A549 (cell line): ENCODE measurements at regions not wholly inside any gene's neighbourhood (a gene's known extent, or its start where the extent isn't known, plus 50 kb on each side); places are given as distances from the start of the nearest gene placed in this dataset.

Experiments
- ATAC-seq, 2 experiments: fragments of 200-7000 bp in 1 of 2; fragments of >200 bp in 1 of 2; cut with Nextera tagmentation in 1 of 2; cut with Tn5 transposase in 1 of 2; 3 replicates each; pipeline versions ENCODE4 v1.8.0 to v1.9.1; 2018 to 2020; ENCODE audit warnings: mild to moderate bottlenecking in 1 of 2, moderate library complexity in 1 of 2
- CTCF ChIA-PET: fragments of 300-600 bp; sonication (Branson Sonifier 250); formaldehyde crosslinking; extraction: SDS; loops from one replicate; lab custom pipeline; 2021; ENCODE audit warnings: antibody characterized with exemption, inconsistent platforms; lab: Yijun Ruan, JAX
- POLR2A ChIA-PET: fragments of 350-600 bp; formaldehyde crosslinking; extraction: SDS; loops from one replicate; lab custom pipeline; 2021; ENCODE audit warnings: antibody characterized with exemption, inconsistent platforms; lab: Yijun Ruan, JAX
- DNase-seq, 2 experiments: peaks; one replicate each; pipeline versions ENCODE4 v3.0.0 to v3.0.0-alpha.2; 2011 to 2016; ENCODE audit warnings: low read depth in 1 of 2, low spot score in 1 of 2
- FAIRE-seq: peaks from 2 replicates; lab custom pipeline; 2011; peaks lifted over from hg19 to GRCh38; lab: Jason Lieb, UNC
- H3K27ac ChIP-seq, 2 experiments: fragments of >200 bp; sonication (Bioruptor Twin); formaldehyde crosslinking; 3 replicates each; pipeline ENCODE4 v1.5.1; 2016 to 2017
- H3K4me1 ChIP-seq: fragments of >200 bp; sonication (Bioruptor Twin); formaldehyde crosslinking; 3 replicates; pipeline ENCODE4 v1.6.1; 2016
- H3K4me2 ChIP-seq: fragments of >200 bp; sonication (Bioruptor Twin); formaldehyde crosslinking; 3 replicates; pipeline ENCODE4 v1.6.1; 2016
- H3K4me3 ChIP-seq: fragments of >200 bp; sonication (Bioruptor Twin); formaldehyde crosslinking; 3 replicates; pipeline ENCODE4 v1.5.1; 2016
- H3K9me3 ChIP-seq: fragments of >200 bp; sonication (Bioruptor Twin); formaldehyde crosslinking; 3 replicates; pipeline ENCODE4 v1.6.1; 2016
- CEBPB ChIP-seq, 2 experiments: fragments of >200 bp in 1 of 2; sonication (Bioruptor Twin) in 1 of 2; formaldehyde crosslinking in 1 of 2; IDR thresholded peaks; 2 replicates each; pipeline ENCODE4 v1.6.1; 2012 to 2016
- CHD4 ChIP-seq: fragments of 200-600 bp; sonication (generic); IDR thresholded peaks from 2 replicates; pipeline ENCODE4 v1.6.1; 2016; ENCODE audit warnings: antibody characterized with exemption, mild to moderate bottlenecking, borderline replicate concordance
- E2F6 ChIP-seq: IDR thresholded peaks from 2 replicates; pipeline ENCODE4 v1.6.1; 2012; ENCODE audit warnings: low read depth, borderline replicate concordance
- EP300 ChIP-seq, 2 experiments: fragments of >200 bp; sonication (Bioruptor Twin); formaldehyde crosslinking; IDR thresholded peaks; 2 replicates in 1 of 2; 3 replicates in 1 of 2; pipeline ENCODE4 v1.6.1; 2016 to 2017
- FOSB ChIP-seq: fragments of 250-450 bp; sonication (Bioruptor Pico); IDR thresholded peaks from 2 replicates; pipeline ENCODE4 v1.5.0; 2020; ENCODE audit warnings: mild to moderate bottlenecking, moderate library complexity
- FOXS1 ChIP-seq: fragments of 250-450 bp; sonication (Bioruptor Pico); IDR thresholded peaks from 2 replicates; pipeline ENCODE4 v1.5.0; 2020; ENCODE audit warnings: mild to moderate bottlenecking, moderate library complexity
- GATA3 ChIP-seq: IDR thresholded peaks from 2 replicates; pipeline ENCODE4 v1.6.1; 2012; ENCODE audit warnings: borderline replicate concordance
- HMGXB4 ChIP-seq: fragments of 250-450 bp; sonication (Bioruptor Pico); IDR thresholded peaks from 2 replicates; pipeline ENCODE4 v1.5.0; 2021; ENCODE audit warnings: mild to moderate bottlenecking, moderate library complexity, borderline replicate concordance
- HOXB13 ChIP-seq: fragments of 250-450 bp; sonication (Bioruptor Pico); IDR thresholded peaks from 2 replicates; pipeline ENCODE4 v1.5.0; 2020; ENCODE audit warnings: low read depth, mild to moderate bottlenecking, moderate library complexity
- HOXB5 ChIP-seq: fragments of 250-450 bp; sonication (Bioruptor Pico); IDR thresholded peaks from 2 replicates; pipeline ENCODE4 v1.5.0; 2020; ENCODE audit warnings: mild to moderate bottlenecking, moderate library complexity
- NR3C1 ChIP-seq: fragments of >200 bp; sonication (Bioruptor Twin); formaldehyde crosslinking; IDR thresholded peaks from 3 replicates; pipeline ENCODE4 v1.6.1; 2017
- PHF8 ChIP-seq: fragments of 200-600 bp; sonication (generic); IDR thresholded peaks from 2 replicates; pipeline ENCODE4 v1.6.1; 2016; ENCODE audit warnings: low read depth, mild to moderate bottlenecking, antibody characterized with exemption, moderate library complexity, borderline replicate concordance
- POLR2AphosphoS2 ChIP-seq: conservative IDR thresholded peaks from 2 replicates; pipeline ENCODE4 v1.6.1; 2012; ENCODE audit warnings: low read length, improper control_type of control experiment, inconsistent platforms
- RARB ChIP-seq: fragments of 250-450 bp; sonication (Bioruptor Pico); IDR thresholded peaks from 2 replicates; pipeline ENCODE4 v1.8.0; 2021; ENCODE audit warnings: mild to moderate bottlenecking, moderate library complexity
- RFX5 ChIP-seq: fragments of 450-650 bp; IDR thresholded peaks from 2 replicates; pipeline ENCODE4 v1.7.1; 2014; ENCODE audit warnings: antibody characterized with exemption, mild to moderate bottlenecking, moderate library complexity
- RNF2 ChIP-seq: fragments of 200-600 bp; sonication (generic); IDR thresholded peaks from 2 replicates; pipeline ENCODE4 v1.6.1; 2016; ENCODE audit warnings: low read depth, mild to moderate bottlenecking, antibody characterized with exemption, moderate library complexity, borderline replicate concordance
- TFCP2L1 ChIP-seq: fragments of 250-450 bp; sonication (Bioruptor Pico); IDR thresholded peaks from 2 replicates; pipeline ENCODE4 v1.5.0; 2021; ENCODE audit warnings: mild to moderate bottlenecking
- USF2 ChIP-seq: fragments of 450-650 bp; IDR thresholded peaks from 2 replicates; pipeline ENCODE4 v1.6.1; 2014; ENCODE audit warnings: antibody characterized with exemption
- WGBS: methylation state at CpG from one replicate; pipeline ENCODE4 v1.1.6; 2017; ENCODE audit errors: missing lambda C conversion rate; 5-methylcytosine and 5-hydroxymethylcytosine counted together
- TF ChIP-seq, protein P1 (sequence below): fragments of >200 bp; sonication (Bioruptor Twin); formaldehyde crosslinking; IDR thresholded peaks from 3 replicates; pipeline ENCODE4 v1.6.1; 2016

DNA sequence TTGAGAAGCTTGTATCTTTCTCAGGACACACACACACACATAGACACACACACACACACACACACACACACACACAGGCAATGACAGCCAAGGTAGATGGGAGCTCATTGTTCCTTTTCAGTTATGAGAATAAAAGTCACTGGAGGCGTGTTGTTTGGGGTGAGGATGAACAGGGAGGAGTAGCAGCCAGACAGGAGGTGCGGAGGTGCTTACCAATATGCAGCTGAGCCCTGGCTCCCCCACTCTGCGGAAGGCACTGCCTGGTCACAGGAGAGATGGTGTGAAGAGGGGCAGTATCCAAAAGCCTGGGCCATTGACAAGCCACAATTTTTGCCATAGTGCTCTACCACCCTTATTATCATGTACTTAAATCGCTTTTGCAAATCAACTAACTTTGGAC, 77.4 kb downstream of the CBLN1 start:
- WGBS = 3% methylated on average over 4 of the region's 4 CpGs
- Histone ChIP-seq H3K4me2 (no peak overlapping the region), H3K4me3 (no peak overlapping the region), H3K9me3 (no peaks in the 10 kb centered on the region), H3K4me1 (no peaks in the 10 kb centered on the region), H3K27ac (no peak overlapping the region)
- TF ChIP-seq TFCP2L1 = no peak
- TF ChIP-seq RNF2 = no peak
- no peak for TF ChIP-seq EP300 (IDR thresholded peaks at IDR 0.05)
- TF ChIP-seq HOXB5 (CRISPR knock-in tag) = no peak
- no peak for TF ChIP-seq FOSB (CRISPR knock-in tag)
- TF ChIP-seq PHF8 = no peak
- TF ChIP-seq FOXS1 (CRISPR knock-in tag) = no peak
- FAIRE-seq = no peak
- ATAC-seq = no peak
- no peak for DNase-seq
- CTCF ChIA-PET = no interaction called here
- POLR2A ChIA-PET = no interaction called here

- no peak overlapping the region for H3K4me3 ChIP-seq
- POLR2A ChIA-PET = no interaction called here
- no peak for DNase-seq
- TF ChIP-seq GATA3 = no peak
- no peak for TF ChIP-seq HMGXB4 (CRISPR knock-in tag)
- TF ChIP-seq RARB (CRISPR knock-in tag) = no peak
- TF ChIP-seq POLR2AphosphoS2 = no peak
- no peak for TF ChIP-seq HOXB13
- no peak for TF ChIP-seq USF2
- H3K9me3 ChIP-seq = no peaks in the 10 kb centered on the region
- no peaks in the 10 kb centered on the region for H3K4me1 ChIP-seq
- ATAC-seq = no peak
- 10% methylated on average over 2 of the region's 3 CpGs for WGBS
- H3K4me2 ChIP-seq = no peak overlapping the region
- no peak for FAIRE-seq
- CTCF ChIA-PET = interaction anchor here (0.5 kb wide), 1 partner anchor 94 kb away, joined by 3 read pairs; no protein-coding TSS in a partner anchor
- H3K27ac ChIP-seq = no peak overlapping the region
These were observed 78.3 kb downstream of the CBLN1 start for GRCh38 chr16:49203361-49203760.

DNA sequence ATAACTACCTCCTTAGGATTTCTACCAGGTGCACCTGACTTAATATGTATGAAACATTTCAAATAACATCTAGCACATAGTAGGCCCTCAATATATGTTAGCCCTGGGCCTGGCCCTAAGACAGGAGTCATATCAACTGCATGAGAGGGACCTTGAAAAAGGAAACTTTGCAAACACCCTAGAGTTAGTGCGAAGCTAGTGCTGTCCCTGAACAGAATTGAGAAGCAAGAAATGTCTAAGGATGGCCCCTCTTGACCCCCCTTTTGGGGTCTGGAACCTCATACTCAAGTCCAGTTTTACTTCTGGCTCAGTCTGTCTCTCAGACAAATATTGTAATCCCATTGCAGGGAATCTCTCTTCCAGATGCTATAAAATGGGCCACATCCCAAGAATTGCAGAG, 80.5 kb downstream of the CBLN1 start:
- Histone ChIP-seq H3K4me2 (no peak overlapping the region), H3K4me1 (no peaks in the 10 kb centered on the region), H3K27ac (no peak overlapping the region), H3K4me3 (no peak overlapping the region), H3K9me3 (no peaks in the 10 kb centered on the region)
- FAIRE-seq (no peak), ATAC-seq (no peak), DNase-seq (no peak)
- 0% methylated on average over 1 of the region's 1 CpG for WGBS
- POLR2A ChIA-PET = no interaction called here
- CTCF ChIA-PET = no interaction called here
- TF ChIP-seq, protein P1, sequence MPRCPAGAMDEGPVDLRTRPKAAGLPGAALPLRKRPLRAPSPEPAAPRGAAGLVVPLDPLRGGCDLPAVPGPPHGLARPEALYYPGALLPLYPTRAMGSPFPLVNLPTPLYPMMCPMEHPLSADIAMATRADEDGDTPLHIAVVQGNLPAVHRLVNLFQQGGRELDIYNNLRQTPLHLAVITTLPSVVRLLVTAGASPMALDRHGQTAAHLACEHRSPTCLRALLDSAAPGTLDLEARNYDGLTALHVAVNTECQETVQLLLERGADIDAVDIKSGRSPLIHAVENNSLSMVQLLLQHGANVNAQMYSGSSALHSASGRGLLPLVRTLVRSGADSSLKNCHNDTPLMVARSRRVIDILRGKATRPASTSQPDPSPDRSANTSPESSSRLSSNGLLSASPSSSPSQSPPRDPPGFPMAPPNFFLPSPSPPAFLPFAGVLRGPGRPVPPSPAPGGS = no peak
- no peak for TF ChIP-seq CHD4
- no peak for TF ChIP-seq TFCP2L1

GRCh38 chr16:49200223-49200820, 81.3 kb downstream of the CBLN1 start:
- 23% methylated on average over 8 of the region's 8 CpGs for WGBS
- CTCF ChIA-PET = interaction anchor here (1.1 to 1.4 kb wide), 2 partner anchors 10 to 12 kb away, joined by 3 to 4 read pairs; no protein-coding TSS in a partner anchor
- no peak for FAIRE-seq
- no peak for DNase-seq
- ATAC-seq = no peak
- Histone ChIP-seq H3K27ac (no peak overlapping the region), H3K4me1 (no peaks in the 10 kb centered on the region), H3K4me2 (no peak overlapping the region), H3K4me3 (no peak overlapping the region), H3K9me3 (no peaks in the 10 kb centered on the region)
- POLR2A ChIA-PET = no interaction called here
- TF ChIP-seq RARB (CRISPR knock-in tag) (no peak), E2F6 (no peak), NR3C1 (no peak), FOSB (CRISPR knock-in tag) (no peak), RFX5 (no peak), CEBPB (IDR thresholded peaks at IDR 0.05) (no peak)
